Muscle of arm (tissue), 1 donor: ENCODE measurements at regions not wholly inside any gene's neighbourhood (a gene's known extent, or its start where the extent isn't known, plus 50 kb on each side); places are given as distances from the start of the nearest gene placed in this dataset.
"Not testable (repeated sequence)": the region's sequence is repeated elsewhere in the genome, so short reads cannot be mapped to it uniquely, and the experiment has no call there.

ENCODE experiments used
- DNase-seq: peaks from one replicate; pipeline ENCODE4 v3.0.0-alpha.2; 2013

- no peak for DNase-seq
Observed at GRCh38 chr2:8253781-8254180, 428.1 kb upstream of the ID2 start.

GRCh38 chr2:8254214-8254613 is 427.6 kb upstream of the ID2 start:
- not testable (repeated sequence) for DNase-seq

GRCh38 chr2:8254791-8255447 is 426.9 kb upstream of the ID2 start:
- DNase-seq = no peak

GRCh38 chr2:8255448-8255800 is 426.4 kb upstream of the ID2 start:
- DNase-seq = no peak

GRCh38 chr2:8256905-8257304 is 425.0 kb upstream of the ID2 start:
- no peak for DNase-seq

- DNase-seq = no peak
Observed at GRCh38 chr2:8257502-8257901, 424.4 kb upstream of the ID2 start.

GRCh38 chr2:8258406-8258805 is 423.4 kb upstream of the ID2 start:
- DNase-seq = no peak

- DNase-seq = no peak
Observed at GRCh38 chr2:8259106-8259840, 422.6 kb upstream of the ID2 start.

- DNase-seq = no peak
Observed at GRCh38 chr2:8259841-8260178, 422.0 kb upstream of the ID2 start.

- no peak for DNase-seq
Observed at GRCh38 chr2:8260213-8260612, 421.6 kb upstream of the ID2 start.

- no peak for DNase-seq
Observed at GRCh38 chr2:8263901-8264300, 418.0 kb upstream of the ID2 start.

GRCh38 chr2:8264981-8265380 is 416.9 kb upstream of the ID2 start:
- no peak for DNase-seq

GRCh38 chr2:8265476-8266226 is 416.2 kb upstream of the ID2 start:
- no peak for DNase-seq

- DNase-seq = no peak
Observed at GRCh38 chr2:8266563-8266962, 415.3 kb upstream of the ID2 start.

- no peak for DNase-seq
Observed at GRCh38 chr2:8267048-8267447, 414.8 kb upstream of the ID2 start.

GRCh38 chr2:8267721-8268120 is 414.1 kb upstream of the ID2 start:
- no peak for DNase-seq

GRCh38 chr2:8268172-8268783 is 413.6 kb upstream of the ID2 start:
- no peak for DNase-seq

- no peak for DNase-seq
Observed at GRCh38 chr2:8270699-8271098, 411.2 kb upstream of the ID2 start.

GRCh38 chr2:8271461-8271860 is 410.4 kb upstream of the ID2 start:
- DNase-seq = no peak

- no peak for DNase-seq
Observed at GRCh38 chr2:8276026-8276425, 405.8 kb upstream of the ID2 start.

GRCh38 chr2:8277921-8278571 is 403.8 kb upstream of the ID2 start:
- no peak for DNase-seq

- no peak for DNase-seq
Observed at GRCh38 chr2:8278709-8279354, 403.0 kb upstream of the ID2 start.
